SU-DHL-6 (cell line): ENCODE measurements at regions not wholly inside any gene's neighbourhood (a gene's known extent, or its start where the extent isn't known, plus 50 kb on each side); places are given as distances from the start of the nearest gene placed in this dataset.

Experiments
- H2AFZ ChIP-seq: fragments of 200-600 bp; sonication (generic); 2 replicates; pipeline ENCODE4 v1.6.1; 2014; ENCODE audit warnings: low read depth, mild to moderate bottlenecking, moderate library complexity, mixed read lengths, antibody characterized with exemption, low read length; ENCODE audit not compliant: severe bottlenecking
- H3F3A ChIP-seq: fragments of 200-600 bp; shearing (Covaris generic); 2 replicates; pipeline ENCODE4 v1.6.0; 2016; ENCODE audit warnings: antibody characterized with exemption, mild to moderate bottlenecking; ENCODE audit not compliant: insufficient read depth
- H3K27ac ChIP-seq: fragments of 200-600 bp; sonication (generic); 2 replicates; pipeline ENCODE4 v1.5.1; 2016; ENCODE audit warnings: low read depth, mild to moderate bottlenecking, low read length, moderate library complexity, mixed read lengths
- H3K27me3 ChIP-seq: fragments of 200-600 bp; sonication (generic), shearing (Covaris generic); 2 replicates; pipeline ENCODE4 v1.6.0; 2014; ENCODE audit warnings: mild to moderate bottlenecking, low read length
- H3K36me3 ChIP-seq: fragments of 200-600 bp; sonication (generic); 2 replicates; pipeline ENCODE4 v1.6.1; 2014; ENCODE audit warnings: mild to moderate bottlenecking, low read length, mixed read lengths
- H3K4me2 ChIP-seq: fragments of 300-600, 200-600 bp; shearing (Covaris generic), sonication (generic); 2 replicates; pipeline ENCODE4 v1.6.0; 2014; ENCODE audit warnings: low read length, low read depth, mild to moderate bottlenecking; ENCODE audit not compliant: poor library complexity, severe bottlenecking
- H3K4me3 ChIP-seq: fragments of 200-600 bp; sonication (generic); 2 replicates; pipeline ENCODE4 v1.5.1; 2014; ENCODE audit warnings: antibody characterized with exemption, low read length, mild to moderate bottlenecking, mixed read lengths; ENCODE audit not compliant: insufficient read depth, poor library complexity, severe bottlenecking
- H3K79me2 ChIP-seq: fragments of 200-600 bp; sonication (generic); 2 replicates; pipeline ENCODE4 v1.6.1; 2014; ENCODE audit warnings: mild to moderate bottlenecking, low read length, moderate library complexity; ENCODE audit not compliant: insufficient read depth
- H3K9ac ChIP-seq: fragments of 200-600 bp; sonication (generic); 2 replicates; pipeline ENCODE4 v1.7.0; 2014; ENCODE audit warnings: mild to moderate bottlenecking, low read length
- H3K9me2 ChIP-seq: fragments of 200-600 bp; sonication (generic); replicated peaks from 2 replicates; pipeline ENCODE4 v1.6.1; 2014; ENCODE audit warnings: low read length; ENCODE audit not compliant: insufficient read depth
- H3K9me3 ChIP-seq: fragments of 200-600 bp; sonication (generic); 2 replicates; pipeline ENCODE4 v1.6.1; 2014; ENCODE audit warnings: low read length, mixed read lengths; ENCODE audit not compliant: insufficient read depth
- H4K20me1 ChIP-seq: fragments of 200-600 bp; sonication (generic); 2 replicates; pipeline ENCODE4 v1.6.1; 2014; ENCODE audit warnings: low read depth, mild to moderate bottlenecking, antibody characterized with exemption, low read length, moderate library complexity, mixed read lengths
- CTCF ChIP-seq: fragments of 200-600 bp; sonication (generic); IDR thresholded peaks from one replicate; pipeline ENCODE4 v1.5.1; 2017; ENCODE audit warnings: antibody characterized with exemption, mild to moderate bottlenecking, low read length, moderate library complexity; ENCODE audit not compliant: insufficient read depth, poor library complexity, severe bottlenecking
- EZH2phosphoT487 ChIP-seq: fragments of 200-600 bp; sonication (generic), shearing (Covaris generic); conservative IDR thresholded peaks from 2 replicates; pipeline ENCODE4 v1.6.1; 2018; ENCODE audit warnings: mild to moderate bottlenecking, antibody characterized with exemption, low read length, moderate library complexity, mixed read lengths

GRCh38 chrX:5242091-5242790 lies 986.4 kb downstream of the NLGN4X start:
- H3K4me3 ChIP-seq, result no peak overlapping the region
- no peaks in the 10 kb centered on the region for H3K27me3 ChIP-seq
- H3K9me3 ChIP-seq, result no peaks in the 10 kb centered on the region
- no peaks in the 10 kb centered on the region for H3K36me3 ChIP-seq
- no peaks in the 10 kb centered on the region for H3K79me2 ChIP-seq
- H3K27ac ChIP-seq, result no peak overlapping the region
- H3F3A ChIP-seq, result no peaks in the 10 kb centered on the region
- TF ChIP-seq CTCF, result no peak
- no peak for TF ChIP-seq EZH2phosphoT487
- H4K20me1 ChIP-seq, result no peaks in the 10 kb centered on the region
- no peak overlapping the region for H2AFZ ChIP-seq
- H3K9ac ChIP-seq, result no peak overlapping the region
- H3K4me2 ChIP-seq, result no peak overlapping the region
- H3K9me2 ChIP-seq, result no peaks in the 10 kb centered on the region

DNA sequence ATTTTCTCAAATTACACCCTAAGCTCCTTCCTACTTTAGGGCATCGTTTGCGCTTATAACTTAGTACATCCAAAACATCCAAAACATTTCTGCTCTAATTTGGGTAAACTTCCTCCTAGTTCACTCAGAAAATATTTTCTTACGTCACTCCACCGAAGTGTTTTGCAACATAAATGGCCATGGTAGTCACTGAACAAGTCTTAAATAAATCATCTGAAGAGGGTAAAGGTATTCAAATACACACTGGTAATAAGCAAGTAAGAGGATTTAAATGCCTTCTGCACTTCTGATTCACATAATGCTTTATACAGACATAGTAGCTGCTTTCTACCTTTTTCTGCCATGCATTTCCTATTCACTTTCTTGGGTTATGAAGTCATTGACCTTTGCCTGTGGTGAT lies 991.9 kb downstream of the NLGN4X start:
- Histone ChIP-seq H3K79me2 (no peaks in the 10 kb centered on the region), H3K4me3 (no peak overlapping the region), H3K4me2 (no peak overlapping the region), H4K20me1 (no peaks in the 10 kb centered on the region), H2AFZ (no peak overlapping the region), H3K9me3 (no peaks in the 10 kb centered on the region), H3K27ac (no peak overlapping the region), H3K9ac (no peak overlapping the region), H3K27me3 (no peaks in the 10 kb centered on the region), H3F3A (no peaks in the 10 kb centered on the region), H3K9me2 (no peaks in the 10 kb centered on the region), H3K36me3 (no peaks in the 10 kb centered on the region)
- TF ChIP-seq EZH2phosphoT487 (no peak), CTCF (no peak)

DNA sequence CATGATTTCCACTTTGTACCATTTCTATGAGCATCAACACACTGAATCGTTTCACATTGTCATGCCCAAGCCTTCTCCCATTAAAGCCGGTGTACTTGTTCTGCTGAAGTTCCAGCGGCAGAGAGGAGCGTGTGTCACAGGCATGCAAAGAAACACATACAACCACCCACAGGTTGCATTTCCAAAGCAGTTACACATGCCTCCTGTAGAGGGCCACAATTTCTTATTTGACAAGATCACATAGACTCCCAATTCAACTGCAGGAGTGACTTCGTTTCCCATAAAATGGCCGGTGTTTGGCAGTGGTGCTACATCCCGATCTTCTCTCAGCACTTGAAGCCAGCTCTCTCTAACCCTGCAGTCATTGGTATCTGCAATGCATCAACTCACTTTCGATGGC lies 992.6 kb downstream of the NLGN4X start:
- Histone ChIP-seq H3K4me2 (no peak overlapping the region), H3K36me3 (no peaks in the 10 kb centered on the region), H3K4me3 (no peak overlapping the region), H3K9ac (no peak overlapping the region), H3K27me3 (no peaks in the 10 kb centered on the region), H3K79me2 (no peaks in the 10 kb centered on the region), H3K9me2 (no peaks in the 10 kb centered on the region), H2AFZ (no peak overlapping the region), H3K27ac (no peak overlapping the region), H3K9me3 (no peaks in the 10 kb centered on the region), H4K20me1 (no peaks in the 10 kb centered on the region), H3F3A (no peaks in the 10 kb centered on the region)
- TF ChIP-seq EZH2phosphoT487 (no peak), CTCF (no peak)
